ENCODE measurements at regions not wholly inside any gene's neighbourhood (a gene's known extent, or its start where the extent isn't known, plus 50 kb on each side); places are given as distances from the start of the nearest gene placed in this dataset.

GRCh38 chr2:2392332-2392731 is 61.3 kb upstream of the MYT1L start:
- Mint-ChIP-seq H3K27me3 (ENCODE audit: low read depth) (no peaks in the 10 kb centered on the region), H3K9me3 (ENCODE audit: low read depth) (peaks cover 27% of the 10 kb centered on the region), H3K27ac (ENCODE audit: unreplicated experiment) (no peak overlapping the region), H3K36me3 (ENCODE audit: low read depth) (no peaks in the 10 kb centered on the region), H3K4me3 (ENCODE audit: unreplicated experiment) (no peak overlapping the region), H3K4me1 (ENCODE audit: low read depth) (no peaks in the 10 kb centered on the region)
- DNase-seq (ENCODE audit: low spot score): no peak
- TF ChIP-seq, protein P1, sequence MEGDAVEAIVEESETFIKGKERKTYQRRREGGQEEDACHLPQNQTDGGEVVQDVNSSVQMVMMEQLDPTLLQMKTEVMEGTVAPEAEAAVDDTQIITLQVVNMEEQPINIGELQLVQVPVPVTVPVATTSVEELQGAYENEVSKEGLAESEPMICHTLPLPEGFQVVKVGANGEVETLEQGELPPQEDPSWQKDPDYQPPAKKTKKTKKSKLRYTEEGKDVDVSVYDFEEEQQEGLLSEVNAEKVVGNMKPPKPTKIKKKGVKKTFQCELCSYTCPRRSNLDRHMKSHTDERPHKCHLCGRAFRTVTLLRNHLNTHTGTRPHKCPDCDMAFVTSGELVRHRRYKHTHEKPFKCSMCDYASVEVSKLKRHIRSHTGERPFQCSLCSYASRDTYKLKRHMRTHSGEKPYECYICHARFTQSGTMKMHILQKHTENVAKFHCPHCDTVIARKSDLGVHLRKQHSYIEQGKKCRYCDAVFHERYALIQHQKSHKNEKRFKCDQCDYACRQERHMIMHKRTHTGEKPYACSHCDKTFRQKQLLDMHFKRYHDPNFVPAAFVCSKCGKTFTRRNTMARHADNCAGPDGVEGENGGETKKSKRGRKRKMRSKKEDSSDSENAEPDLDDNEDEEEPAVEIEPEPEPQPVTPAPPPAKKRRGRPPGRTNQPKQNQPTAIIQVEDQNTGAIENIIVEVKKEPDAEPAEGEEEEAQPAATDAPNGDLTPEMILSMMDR (IDR thresholded peaks at IDR 0.05): no peak

DNA sequence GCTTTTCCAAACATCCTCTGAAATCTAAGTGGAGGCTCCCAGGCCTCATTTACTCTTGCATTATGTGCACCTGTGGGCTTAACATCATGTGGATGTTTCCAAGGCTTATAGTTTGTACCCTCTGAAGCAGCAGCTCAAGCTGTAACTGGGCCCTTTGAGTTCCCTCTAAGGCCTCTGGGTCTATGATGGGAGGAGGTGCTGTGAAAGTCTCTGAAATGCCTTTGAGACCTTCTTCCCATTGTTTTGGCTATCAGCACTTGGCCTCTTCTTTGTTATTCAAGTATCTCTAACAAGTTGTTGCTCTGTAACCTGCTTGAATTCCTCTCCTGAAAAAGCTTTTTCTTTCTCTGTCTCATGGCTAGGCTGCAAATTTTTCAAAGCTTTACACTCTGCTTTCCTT is 58.1 kb upstream of the MYT1L start:
- no peaks in the 10 kb centered on the region for H3K4me1 Mint-ChIP-seq (ENCODE audit: low read depth)
- H3K9me3 Mint-ChIP-seq (ENCODE audit: low read depth): peaks cover 32% of the 10 kb centered on the region
- H3K36me3 Mint-ChIP-seq (ENCODE audit: low read depth): no peaks in the 10 kb centered on the region
- no peak for DNase-seq (ENCODE audit: low spot score)
- no peak overlapping the region for H3K27ac Mint-ChIP-seq (ENCODE audit: unreplicated experiment)
- H3K27me3 Mint-ChIP-seq (ENCODE audit: low read depth): no peaks in the 10 kb centered on the region
- TF ChIP-seq, protein P1 (IDR thresholded peaks at IDR 0.05): no peak
- H3K4me3 Mint-ChIP-seq (ENCODE audit: unreplicated experiment): no peak overlapping the region

Measured in chondrocyte (in vitro differentiated cells).